GM19351 (cell line): ENCODE measurements at regions not wholly inside any gene's neighbourhood (a gene's known extent, or its start where the extent isn't known, plus 50 kb on each side); places are given as distances from the start of the nearest gene placed in this dataset.
"Not testable (repeated sequence)": the region's sequence is repeated elsewhere in the genome, so short reads cannot be mapped to it uniquely, and the experiment has no call there.

Source experiments
- ATAC-seq: cut with Tn5 transposase; IDR thresholded peaks from one replicate; pipeline ENCODE4 v1.9.1; 2021; ENCODE audit warnings: mild to moderate bottlenecking, moderate library complexity; ENCODE audit not compliant: unreplicated experiment

GRCh38 chrX:74085642-74086236, 218.2 kb upstream of the ZCCHC13 start:
- ATAC-seq, result no peak

GRCh38 chrX:74080165-74080564, 223.8 kb upstream of the ZCCHC13 start:
- ATAC-seq, result no peak

GRCh38 chrX:74065831-74066390, 213.4 kb upstream of the XIST start:
- no peak for ATAC-seq

- no peak for ATAC-seq
Observed at GRCh38 chrX:74063426-74064155, 211.1 kb upstream of the XIST start.

GRCh38 chrX:74061879-74062278, 209.4 kb upstream of the XIST start:
- no peak for ATAC-seq

GRCh38 chrX:74049126-74049525, 196.6 kb upstream of the XIST start:
- ATAC-seq, result no peak

- not testable (repeated sequence) for ATAC-seq
Observed at GRCh38 chrX:74034066-74034465, 181.6 kb upstream of the XIST start.

- ATAC-seq, result not testable (repeated sequence)
Observed at GRCh38 chrX:74031527-74031926, 179.0 kb upstream of the XIST start.

GRCh38 chrX:74030766-74031165, 178.3 kb upstream of the XIST start:
- not testable (repeated sequence) for ATAC-seq

GRCh38 chrX:74025145-74025544, 172.6 kb upstream of the XIST start:
- not testable (repeated sequence) for ATAC-seq

- ATAC-seq, result no peak
Observed at GRCh38 chrX:74023203-74023602, 170.7 kb upstream of the XIST start.

GRCh38 chrX:74018253-74018652, 165.7 kb upstream of the XIST start:
- ATAC-seq, result no peak

- peak; percentile 91 for ATAC-seq
Observed at GRCh38 chrX:74015379-74016019, 163.0 kb upstream of the XIST start.

GRCh38 chrX:74009041-74009440, 156.5 kb upstream of the XIST start:
- ATAC-seq, result no peak

- ATAC-seq, result no peak
Observed at GRCh38 chrX:73992019-73992418, 139.5 kb upstream of the XIST start.

GRCh38 chrX:73987166-73987565, 134.7 kb upstream of the XIST start:
- ATAC-seq, result no peak

- ATAC-seq, result no peak
Observed at GRCh38 chrX:73979551-73980131, 127.1 kb upstream of the XIST start.

GRCh38 chrX:73977542-73978169, 125.1 kb upstream of the XIST start:
- ATAC-seq, result peak; percentile 89

- not testable (repeated sequence) for ATAC-seq
Observed at GRCh38 chrX:73967461-73967860, 114.9 kb upstream of the XIST start.

GRCh38 chrX:73965833-73966232, 113.3 kb upstream of the XIST start:
- ATAC-seq, result no peak

GRCh38 chrX:73964579-73964978, 112.1 kb upstream of the XIST start:
- no peak for ATAC-seq
